Stimulated activated CD8-positive, alpha-beta memory T cell treated with anti-CD3 and anti-CD28 coated beads, Interleukin-2, amount 100 ng/mL, for 48 hours (primary cell): ENCODE measurements at regions not wholly inside any gene's neighbourhood (a gene's known extent, or its start where the extent isn't known, plus 50 kb on each side); places are given as distances from the start of the nearest gene placed in this dataset.

Experiments used
- DNase-seq, 2 donors: peaks; one replicate each; pipeline ENCODE4 v3.0.0-alpha.2; 2020; ENCODE audit warnings: low read depth in 2 of 2

DNA sequence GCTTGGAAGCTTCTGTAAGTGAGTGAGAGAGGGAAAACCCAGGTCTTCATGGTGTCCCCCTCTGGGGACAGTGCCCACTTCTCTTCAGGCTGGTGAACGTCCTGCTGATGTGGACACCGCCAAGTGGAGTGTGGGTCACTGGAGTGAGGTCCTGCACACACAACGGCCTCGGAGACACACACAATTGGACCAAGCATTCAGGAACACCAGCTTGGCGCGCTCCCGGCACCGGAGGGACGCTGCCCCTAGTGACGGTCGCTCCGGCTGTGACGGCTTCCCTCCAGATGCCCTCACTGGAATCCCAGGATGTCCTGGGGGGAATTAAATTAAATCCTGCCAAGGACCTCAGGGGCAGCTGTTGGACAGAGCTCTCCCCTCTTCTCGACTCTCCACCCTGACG, 123.1 kb downstream of the ZNF664 start:
- DNase-seq = no peak

DNA sequence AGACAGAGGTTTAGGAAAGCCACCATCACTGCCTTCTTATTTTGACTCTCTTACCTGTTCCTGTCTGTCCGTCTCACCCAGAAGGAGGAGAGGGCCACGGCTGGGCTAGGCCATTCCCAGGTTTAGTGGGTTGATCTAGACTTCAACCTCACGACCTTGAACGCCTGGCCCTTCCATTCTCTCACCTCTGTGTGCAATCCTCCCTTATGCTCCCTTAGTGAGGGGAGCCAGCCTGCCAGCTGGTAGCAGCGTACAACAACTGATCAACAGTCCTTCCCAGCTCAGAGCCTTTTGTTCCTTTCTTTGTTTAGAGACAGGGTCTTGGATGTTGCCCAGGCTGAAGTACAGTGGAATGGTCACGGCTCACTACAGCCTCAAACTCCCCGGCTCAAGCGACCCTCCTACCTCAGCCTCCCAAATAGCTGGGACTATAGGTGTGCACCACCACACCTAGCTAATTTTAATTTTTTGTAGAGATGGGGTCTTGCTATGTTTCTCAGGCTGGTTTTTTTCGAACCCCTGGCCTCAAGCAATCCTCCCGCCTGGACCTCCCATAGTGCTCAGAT, 123.9 kb downstream of the ZNF664 start:
- DNase-seq = no peak

DNA sequence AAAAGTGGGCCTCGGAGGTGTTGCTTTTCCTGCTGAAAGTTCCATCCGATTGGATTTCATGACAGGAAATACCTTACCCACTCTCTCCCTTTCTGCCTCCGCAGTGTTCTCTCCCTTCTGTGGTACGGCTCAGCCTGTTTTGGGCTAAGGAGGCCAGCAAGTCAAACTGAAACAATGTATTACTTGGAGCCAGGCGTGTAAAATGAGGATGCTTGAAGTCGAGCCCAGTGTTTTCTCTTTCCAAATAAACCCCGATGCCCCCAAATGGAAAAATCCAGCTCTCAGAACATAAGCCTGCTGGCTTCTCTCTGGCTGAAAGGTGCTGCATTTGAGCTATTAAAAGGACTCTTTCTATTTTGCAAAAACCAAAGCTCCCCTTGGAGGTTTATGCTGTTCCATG, 124.7 kb downstream of the ZNF664 start:
- DNase-seq = no peak

DNA sequence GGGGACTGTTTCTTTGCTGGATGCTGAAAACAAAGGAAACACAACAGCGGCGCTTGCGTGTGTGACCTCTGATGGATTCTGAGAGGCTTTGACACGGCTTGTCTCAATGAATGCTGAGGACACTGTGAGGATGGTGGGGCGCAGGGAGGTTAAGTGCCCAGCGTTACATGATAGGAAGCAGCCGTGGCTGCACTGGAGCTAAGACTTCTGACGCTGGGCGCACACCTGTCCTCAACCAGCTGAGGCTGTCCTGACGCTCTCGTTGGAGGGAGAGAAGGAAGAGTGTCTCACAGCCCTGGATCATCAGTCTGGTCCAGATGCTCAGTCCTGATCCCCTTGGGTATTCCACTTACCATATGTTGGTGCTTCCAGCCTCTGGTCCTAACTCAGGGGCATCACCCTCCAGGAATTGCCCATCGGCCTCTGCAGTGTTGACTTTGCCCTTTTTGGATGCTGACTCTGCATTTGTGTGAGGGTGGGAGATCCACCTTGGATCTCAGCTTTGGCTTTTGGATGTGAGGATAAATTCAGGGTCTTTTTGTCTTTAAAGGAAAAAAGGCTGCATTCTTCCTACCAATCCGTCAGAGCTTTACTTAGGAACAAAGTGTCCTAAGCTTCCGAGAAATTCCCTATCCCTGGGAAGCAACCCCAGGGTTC, 125.2 kb downstream of the ZNF664 start:
- no peak for DNase-seq

DNA sequence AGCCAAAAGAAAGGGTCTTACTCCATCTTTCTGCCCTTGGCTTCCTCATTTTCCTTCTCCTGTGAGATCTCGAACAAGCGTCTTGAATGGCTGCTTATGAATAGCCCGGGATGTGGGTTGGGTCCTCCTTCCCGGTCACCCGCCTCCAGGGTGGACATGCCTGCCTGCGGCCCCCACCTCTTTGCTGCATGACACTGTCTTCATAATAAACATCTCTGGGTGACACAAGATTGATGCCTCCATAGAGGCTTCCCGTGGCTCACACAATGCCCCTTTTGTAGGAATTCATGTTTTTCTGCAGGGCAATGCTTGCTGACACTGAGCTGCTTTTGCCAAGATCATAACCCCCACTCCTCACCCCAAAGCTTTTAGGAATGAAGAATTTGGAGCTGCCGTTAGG, 125.9 kb downstream of the ZNF664 start:
- no peak for DNase-seq

DNA sequence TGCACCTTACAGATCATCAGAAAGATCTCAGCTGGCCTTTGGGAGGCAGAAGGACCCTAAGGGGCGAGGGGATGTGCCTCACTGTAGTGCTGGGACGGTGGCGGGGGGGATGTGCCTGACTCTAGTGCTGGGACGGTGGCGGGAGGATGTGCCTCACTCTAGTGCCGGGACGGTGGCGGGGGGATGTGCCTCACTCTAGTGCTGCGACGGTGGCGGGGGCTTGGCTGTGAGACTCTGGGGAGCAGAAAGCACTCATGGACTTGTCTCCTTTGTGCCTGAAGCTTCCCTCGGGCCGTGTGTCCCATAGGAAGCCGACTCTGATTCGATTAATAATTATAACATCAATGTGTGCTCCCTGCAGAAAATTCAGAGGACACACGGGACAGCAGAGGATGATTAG, 126.6 kb downstream of the ZNF664 start:
- no peak for DNase-seq

DNA sequence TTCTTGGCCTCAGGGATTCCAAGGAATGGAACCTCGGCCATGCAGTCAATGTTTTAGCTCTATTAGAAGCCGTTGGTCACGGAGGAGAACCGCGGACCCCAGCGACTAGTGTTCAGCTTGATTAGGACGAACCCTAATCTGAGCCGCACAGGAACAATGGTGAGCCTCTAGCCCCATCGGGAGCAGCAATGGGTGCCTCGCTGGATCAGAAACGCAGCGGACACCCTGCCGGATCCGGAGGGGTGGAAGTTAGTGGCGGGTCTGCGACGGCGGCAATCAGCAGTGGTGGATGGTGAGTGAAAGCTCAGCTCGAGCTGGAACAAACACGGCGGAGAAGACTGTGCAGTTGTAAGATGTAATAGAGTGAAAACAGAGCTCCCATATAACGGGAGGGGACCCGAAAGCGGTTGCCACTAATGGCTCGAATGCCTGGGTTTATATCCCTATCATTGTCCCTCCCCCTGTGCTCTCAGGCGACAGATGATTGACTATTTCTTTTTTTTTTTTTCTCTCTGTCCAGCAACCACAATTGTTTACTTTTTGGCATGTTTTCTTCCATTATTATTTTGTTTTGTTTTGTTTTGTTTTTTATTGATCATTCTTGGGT, 127.7 kb downstream of the ZNF664 start:
- DNase-seq = no peak

DNA sequence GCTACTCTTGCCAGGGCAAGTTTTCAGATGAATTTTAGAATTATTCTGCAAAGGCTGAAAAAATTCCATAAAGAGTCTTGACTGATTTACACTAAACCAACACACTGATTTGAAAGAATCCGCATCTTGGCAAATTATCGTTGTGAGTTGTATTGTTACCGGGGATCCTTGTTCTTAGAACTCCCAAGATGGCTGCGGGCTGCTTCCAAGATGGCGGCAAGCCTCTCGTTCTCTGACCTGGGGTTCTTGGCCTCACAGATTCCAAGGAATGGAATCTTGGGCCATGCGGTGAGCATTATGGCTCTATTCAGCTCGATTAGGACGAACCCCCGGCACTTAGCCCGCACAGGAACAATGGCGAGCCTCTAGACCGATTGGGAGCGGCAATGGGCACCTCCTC, 132.5 kb downstream of the ZNF664 start:
- DNase-seq = no peak

DNA sequence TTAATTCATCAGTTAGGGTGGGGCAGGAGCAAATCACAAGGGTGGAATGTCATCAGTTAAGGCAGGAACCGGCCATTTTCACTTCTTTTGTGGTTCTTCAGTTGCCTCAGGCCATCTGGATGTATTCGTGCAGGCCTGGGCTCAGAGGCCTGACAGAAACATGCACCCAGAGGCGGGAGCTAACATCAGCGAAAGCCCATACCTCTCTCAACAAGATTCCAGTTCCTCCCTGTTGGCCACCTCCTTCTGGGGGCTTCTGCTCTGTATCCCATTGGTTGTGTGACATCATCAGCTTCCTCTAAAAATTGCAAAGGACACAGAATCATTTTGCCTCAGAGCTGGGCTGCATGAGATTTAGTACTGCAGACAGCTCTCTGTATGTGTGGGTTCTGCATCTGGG, 134.3 kb downstream of the ZNF664 start:
- no peak for DNase-seq

DNA sequence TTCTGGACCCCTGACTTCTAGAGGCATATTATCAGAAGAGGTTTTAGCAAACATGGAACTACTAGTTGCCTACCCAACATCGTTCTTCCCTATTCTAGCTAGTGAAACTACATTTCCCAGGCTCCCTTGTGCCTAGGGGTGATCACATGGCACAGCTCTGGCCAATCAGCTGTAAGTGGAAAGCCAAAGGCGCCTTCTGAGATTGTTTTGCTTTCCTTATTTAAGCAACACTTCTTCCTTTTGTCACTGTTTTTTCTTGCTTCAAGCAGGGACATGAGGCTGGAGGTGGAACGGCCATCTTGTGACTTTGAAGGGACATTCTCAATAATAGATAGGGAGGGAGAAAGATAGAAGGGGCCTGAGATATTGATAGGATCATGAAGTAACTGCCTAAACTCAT, 136.7 kb downstream of the ZNF664 start:
- DNase-seq = no peak

DNA sequence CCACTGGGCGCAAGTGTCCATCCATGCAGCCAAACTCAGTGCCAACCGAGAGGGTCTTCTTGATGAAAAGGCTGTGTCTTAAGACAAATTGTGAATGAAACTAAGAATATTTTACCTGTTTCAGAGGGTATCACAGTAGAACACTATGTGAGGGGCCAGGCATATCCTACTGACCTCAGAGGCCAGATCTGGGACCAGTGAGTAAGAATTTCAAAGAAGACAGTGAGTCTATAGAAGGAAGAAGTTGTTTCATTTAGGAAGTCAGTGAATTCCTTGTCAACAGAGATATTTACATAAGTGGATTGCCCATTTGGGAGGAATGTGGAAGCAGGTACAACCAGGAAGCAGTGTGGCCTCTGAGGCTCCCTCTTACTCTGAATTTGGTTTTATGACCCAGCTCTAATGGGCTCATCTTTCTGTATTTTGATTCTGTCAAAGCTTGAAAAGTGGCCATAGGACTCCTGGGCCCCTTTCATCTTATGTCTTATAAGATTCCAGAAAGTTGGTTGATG, 137.4 kb downstream of the ZNF664 start:
- no peak for DNase-seq

DNA sequence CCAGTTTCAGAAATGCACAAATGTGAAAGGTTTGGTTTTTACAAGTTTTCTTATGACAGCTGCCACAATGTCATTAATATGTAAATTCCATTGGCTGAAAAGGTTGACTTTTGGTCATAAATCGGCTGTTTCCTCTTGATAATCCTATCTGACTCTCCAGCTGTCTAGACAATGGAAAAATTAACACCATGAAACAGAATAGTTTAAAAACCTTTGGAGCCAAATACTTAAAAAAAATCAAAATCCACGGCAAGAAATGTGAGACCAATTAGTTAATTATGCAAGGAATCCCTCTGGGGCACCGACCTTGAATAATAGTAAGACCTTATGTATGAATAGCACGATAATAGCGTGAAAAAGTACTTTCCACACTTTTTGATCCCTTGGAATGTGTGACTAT, 138.0 kb downstream of the ZNF664 start:
- DNase-seq = no peak

DNA sequence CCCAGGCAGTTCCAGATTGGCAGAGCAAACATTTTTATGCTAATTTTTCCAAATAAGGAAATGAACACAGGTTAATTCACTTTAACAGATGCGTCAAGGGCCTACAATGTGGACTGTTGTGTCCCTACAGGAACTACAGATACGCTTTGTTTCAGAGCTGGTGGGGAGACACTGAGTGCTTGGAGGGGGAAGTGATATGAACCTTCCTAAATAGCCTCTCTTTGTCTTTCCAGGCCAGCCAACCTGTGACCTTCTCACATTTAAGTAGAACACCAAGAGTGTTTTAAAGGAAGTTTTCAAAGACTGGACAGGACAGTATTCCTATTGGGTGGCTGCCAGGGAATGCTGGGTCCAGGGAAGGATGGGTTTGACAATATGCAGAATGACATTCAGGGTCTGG, 141.3 kb downstream of the ZNF664 start:
- DNase-seq = no peak

DNA sequence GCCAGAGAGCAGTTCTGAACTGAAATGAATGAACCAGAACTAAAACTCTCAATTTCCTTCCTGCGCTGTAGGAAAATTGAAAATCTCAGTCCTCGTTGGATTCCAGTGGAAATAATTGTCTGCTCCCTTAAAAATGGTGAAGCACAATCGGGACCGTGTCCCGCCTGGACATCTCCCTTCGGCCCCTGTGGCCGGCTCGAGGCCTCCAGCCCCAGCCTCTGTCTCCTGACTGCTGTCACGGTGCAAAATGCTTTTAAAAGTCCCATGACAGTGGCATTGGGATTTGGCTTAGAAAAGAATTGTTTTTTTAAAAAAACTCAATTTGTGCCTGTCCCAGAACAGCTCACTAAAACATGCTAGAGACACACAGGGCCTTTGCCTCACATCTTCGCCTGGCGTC, 142.5 kb downstream of the ZNF664 start:
- DNase-seq = no peak

DNA sequence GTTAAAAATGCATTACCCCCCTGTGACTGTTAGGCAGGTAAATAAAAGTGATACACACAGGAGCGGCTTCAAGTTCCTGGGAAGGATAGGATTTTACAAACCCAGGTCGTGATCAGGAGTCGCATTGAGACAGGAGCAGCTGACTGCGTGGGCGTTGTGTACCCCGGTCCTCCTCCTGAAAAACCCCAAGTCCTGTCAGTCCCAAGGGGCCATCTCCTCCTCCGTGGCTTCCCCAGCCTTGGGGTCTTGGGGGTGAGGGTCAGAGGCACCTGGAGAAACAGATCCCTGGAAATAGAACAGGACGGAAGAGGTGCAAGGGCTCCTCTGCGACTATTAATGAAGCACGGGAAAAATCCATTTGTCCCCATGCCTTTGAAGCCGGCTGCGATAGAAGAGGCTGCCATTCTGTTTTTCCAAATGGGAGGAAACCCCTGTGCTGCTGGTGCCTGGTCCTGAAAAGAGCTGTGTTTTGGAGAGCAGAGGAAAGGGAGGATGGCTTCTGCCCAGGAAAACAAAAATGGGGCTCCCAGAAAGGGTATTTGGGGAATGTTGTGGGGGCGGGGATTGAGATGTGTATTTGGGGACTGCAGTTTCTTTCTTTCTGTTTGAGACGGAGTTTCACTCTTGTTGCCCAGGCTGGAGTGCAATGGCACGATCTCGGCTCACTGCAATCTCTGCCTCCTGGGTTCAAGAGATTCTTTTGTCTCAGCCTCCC, 143.1 kb downstream of the ZNF664 start:
- DNase-seq = no peak

DNA sequence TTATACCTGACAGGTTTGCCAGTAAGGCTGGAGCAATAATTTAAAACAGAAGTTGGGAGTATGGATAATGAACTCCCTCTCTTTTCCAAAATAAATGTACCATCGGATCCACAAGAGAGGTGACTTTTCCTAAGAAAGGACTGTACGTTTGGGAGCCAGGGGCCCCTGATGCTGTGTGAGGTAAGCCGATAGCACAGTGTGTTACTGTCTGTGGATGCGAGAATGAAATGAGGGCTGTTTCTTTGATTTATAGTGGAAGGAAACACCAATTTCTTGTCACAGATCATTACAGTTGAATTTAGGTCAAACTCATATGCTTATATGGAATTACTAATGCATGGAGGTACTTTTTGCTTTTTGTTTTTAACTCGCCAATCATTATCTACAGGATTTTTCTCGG, 147.7 kb downstream of the ZNF664 start:
- DNase-seq = no peak

DNA sequence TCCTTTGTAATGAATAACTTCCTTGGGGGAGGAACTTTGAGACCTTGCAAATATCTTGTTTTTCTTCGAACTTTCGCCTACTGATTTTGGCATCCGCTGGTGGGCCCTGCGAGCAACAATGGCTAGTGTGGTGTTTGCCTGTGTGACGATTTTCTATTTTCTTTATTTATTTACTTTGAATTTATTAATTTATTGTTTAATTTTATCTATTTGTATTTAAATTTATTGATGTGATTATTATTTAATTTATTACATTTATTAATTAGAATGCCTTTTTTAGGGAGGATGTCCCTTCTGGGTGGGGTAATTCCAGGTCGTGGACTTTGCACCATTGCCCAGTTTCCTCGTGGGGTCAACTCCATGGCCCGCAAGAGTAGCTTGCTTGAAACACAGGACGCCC, 149.7 kb downstream of the ZNF664 start:
- no peak for DNase-seq

DNA sequence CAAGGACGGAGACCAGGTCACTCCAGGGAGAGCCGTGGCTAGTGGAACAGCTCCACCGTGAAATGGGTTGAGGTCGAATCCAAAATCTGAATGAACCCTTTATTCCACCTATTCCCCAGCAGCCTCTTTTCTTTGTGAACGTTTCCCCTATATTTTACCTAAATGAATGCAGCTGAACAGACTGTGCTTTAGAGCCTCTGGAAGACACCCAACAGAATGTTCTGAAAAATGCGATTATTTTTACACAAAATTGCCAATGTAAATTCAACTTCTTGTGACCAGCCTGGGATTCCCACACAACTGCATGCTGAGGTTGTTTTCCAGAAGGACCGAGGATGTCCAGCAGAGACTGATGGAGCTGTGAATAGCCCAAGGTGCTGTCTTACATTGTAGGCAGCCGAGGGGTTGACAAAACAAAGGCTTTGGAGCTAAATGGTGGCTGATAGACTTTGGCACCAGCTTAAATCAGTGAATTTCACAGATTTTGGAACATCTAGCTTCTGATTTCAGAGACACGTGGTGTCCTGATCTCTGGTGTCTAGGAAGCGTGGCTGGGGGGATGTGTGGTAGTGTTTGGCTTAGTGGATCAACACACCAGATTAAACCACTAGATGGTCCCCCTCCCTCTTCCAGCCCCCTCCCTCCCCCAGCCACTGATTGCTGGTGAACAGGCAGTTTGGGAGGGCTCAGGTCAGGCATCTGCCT, 150.4 kb downstream of the ZNF664 start:
- DNase-seq = no peak

DNA sequence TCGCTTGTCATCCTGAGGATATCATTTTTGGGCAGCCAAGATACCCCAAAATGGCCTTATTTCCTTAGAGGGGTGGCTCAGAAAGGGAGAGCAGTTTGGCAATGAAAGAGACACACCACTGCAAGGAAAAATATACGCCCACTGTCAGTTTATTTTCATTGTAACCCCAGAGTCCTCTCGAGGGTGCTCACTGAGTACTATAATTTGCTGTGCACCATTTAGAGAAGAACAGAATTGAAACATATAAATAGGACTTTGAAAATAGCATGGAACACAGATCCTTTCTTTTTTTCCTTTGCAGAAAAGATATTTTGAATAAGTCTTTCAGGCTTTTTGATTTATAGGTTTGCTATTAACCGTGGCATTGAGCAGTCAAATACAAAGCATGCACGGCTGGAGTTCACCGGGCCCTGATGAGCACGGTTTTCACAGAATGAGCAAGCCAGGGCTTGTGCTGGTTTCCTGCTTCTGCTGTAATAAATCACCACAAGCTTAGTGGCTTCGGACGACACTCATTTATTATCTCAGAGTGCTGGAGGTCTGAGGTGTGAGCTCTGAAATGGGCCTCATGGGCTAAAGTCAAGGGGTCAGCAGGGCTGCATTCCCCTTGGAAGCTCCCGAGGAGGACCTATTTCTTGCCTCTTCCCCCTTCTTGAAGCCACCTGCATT, 152.3 kb downstream of the ZNF664 start:
- DNase-seq = no peak

DNA sequence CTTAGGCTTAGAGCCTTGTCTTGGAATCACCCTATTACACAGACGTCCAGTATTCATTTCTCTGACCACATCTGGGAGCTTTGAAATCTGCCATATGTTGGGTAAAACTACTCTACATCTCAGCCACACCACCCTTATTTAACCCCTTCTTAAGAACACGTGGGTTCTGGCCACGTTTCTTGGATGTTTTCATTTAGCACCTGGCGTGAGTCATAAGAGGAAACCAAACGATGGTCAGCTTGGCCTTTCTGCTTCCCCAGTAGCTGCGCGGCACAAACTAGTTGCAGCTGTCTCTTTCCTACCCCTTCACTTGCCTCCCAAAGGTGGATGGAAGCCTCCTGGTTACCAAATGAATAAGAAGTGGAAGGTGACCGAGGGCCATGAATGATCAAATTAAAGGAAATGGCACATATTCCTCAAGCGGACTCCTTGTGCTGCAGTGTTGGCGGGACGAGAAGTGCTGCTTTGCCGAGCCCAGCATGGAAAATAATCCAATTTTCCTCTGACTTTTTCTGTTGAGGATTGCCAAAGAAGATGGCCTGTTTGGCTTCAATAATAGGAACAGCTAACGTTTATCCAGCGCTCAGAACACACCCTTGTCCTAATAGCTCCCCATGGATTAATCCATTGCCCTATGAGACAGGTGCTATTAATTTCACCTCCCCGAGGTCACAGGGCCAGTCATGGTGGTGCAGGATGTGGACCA, 154.1 kb downstream of the ZNF664 start:
- DNase-seq = no peak

DNA sequence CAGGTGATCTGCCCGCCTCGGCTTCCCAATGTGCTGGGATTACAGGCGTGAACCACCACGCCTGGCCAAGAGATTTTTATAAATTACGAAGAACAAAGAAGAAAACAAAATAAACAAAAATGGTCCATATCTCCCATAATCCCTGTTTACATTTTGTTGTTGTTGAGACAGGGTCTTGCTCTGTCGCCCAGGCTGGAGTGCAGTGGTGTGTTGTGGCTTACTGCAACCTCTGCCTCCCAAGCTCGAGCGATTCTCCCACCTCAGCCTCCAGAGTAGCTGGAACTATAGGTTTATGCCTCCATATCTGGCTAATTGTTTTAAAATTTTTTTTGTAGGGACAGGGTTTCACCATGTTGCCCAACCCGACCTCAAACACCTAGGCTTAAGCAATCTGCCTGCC, 156.1 kb downstream of the ZNF664 start:
- no peak for DNase-seq
